ENCODE measurements at regions not wholly inside any gene's neighbourhood (a gene's known extent, or its start where the extent isn't known, plus 50 kb on each side); places are given as distances from the start of the nearest gene placed in this dataset.

GRCh38 chr5:154647114-154647760 is 107.9 kb upstream of the LARP1 start (continued):
- TF ChIP-seq ZNF839 (CRISPR knock-in tag; IDR thresholded peaks at IDR 0.05; ENCODE audit: borderline replicate concordance): 0 out of 2 replicates have a peak, but pooled peaks have one; percentile 52
- TF ChIP-seq EHMT2 (IDR thresholded peaks at IDR 0.05; ENCODE audit: borderline replicate concordance, low read depth, low read length): peak; percentile 30; the same call in 1 of the 2 replicates
- 0 out of 2 replicates have a peak, but pooled peaks have one; percentile 9 for TF ChIP-seq GABPA (IDR thresholded peaks at IDR 0.05; ENCODE audit: low read depth, low read length)
- peak; percentile 58; the same call in 1 of the 2 replicates for TF ChIP-seq GABPA (CRISPR knock-in tag; IDR thresholded peaks at IDR 0.05; ENCODE audit: low read depth)
- TF ChIP-seq ZNF317 (CRISPR knock-in tag; IDR thresholded peaks at IDR 0.05): peak; percentile 76
- TF ChIP-seq FOXM1 (CRISPR knock-in tag; IDR thresholded peaks at IDR 0.05): no peak
- peak; percentile 54; the same call in 1 of the 2 replicates for TF ChIP-seq ZBTB21 (CRISPR knock-in tag; IDR thresholded peaks at IDR 0.05)
- TF ChIP-seq DNMT1 (CRISPR knock-in tag; IDR thresholded peaks at IDR 0.05): no peak
- peak; percentile 21; the same call in 1 of the 2 replicates for TF ChIP-seq NCOA1 (CRISPR knock-in tag; IDR thresholded peaks at IDR 0.05)
- TF ChIP-seq MTA1 (CRISPR knock-in tag; IDR thresholded peaks at IDR 0.05; ENCODE audit: borderline replicate concordance): peak; percentile 82
- TF ChIP-seq ZNF710 (CRISPR knock-in tag; IDR thresholded peaks at IDR 0.05; ENCODE audit: borderline replicate concordance): peak; percentile 59
- peak; percentile 89; the same call in 1 of the 2 replicates for TF ChIP-seq BRCA1 (CRISPR knock-in tag; IDR thresholded peaks at IDR 0.05)
- peak; percentile 62; the same call in 1 of the 2 replicates for TF ChIP-seq TFDP1 (CRISPR knock-in tag; IDR thresholded peaks at IDR 0.05; ENCODE audit: borderline replicate concordance)
- TF ChIP-seq ARHGAP35 (CRISPR knock-in tag; IDR thresholded peaks at IDR 0.05; ENCODE audit: borderline replicate concordance): no peak
- no peak for TF ChIP-seq SNAPC2 (CRISPR knock-in tag; IDR thresholded peaks at IDR 0.05)
- TF ChIP-seq ZBTB38 (CRISPR knock-in tag; IDR thresholded peaks at IDR 0.05): peak; percentile 81; the same call in 1 of the 2 replicates
- peak; percentile 58 for TF ChIP-seq THAP11 (CRISPR knock-in tag; IDR thresholded peaks at IDR 0.05)
- TF ChIP-seq USF2 (IDR thresholded peaks at IDR 0.05; ENCODE audit: low read depth, low read length): peak; percentile 68
- TF ChIP-seq USF2 (CRISPR knock-in tag; IDR thresholded peaks at IDR 0.05; ENCODE audit: borderline replicate concordance): peak; percentile 91; the same call in 1 of the 2 replicates
- peak; percentile 16 for TF ChIP-seq DBP (CRISPR knock-in tag; IDR thresholded peaks at IDR 0.05; ENCODE audit: not compliant biosample characterization)
- no peak for TF ChIP-seq FOXA1 (IDR thresholded peaks at IDR 0.05)
- TF ChIP-seq FOXA1 (CRISPR knock-in tag; IDR thresholded peaks at IDR 0.05): 0 out of 2 replicates have a peak, but pooled peaks have one; percentile 4
- TF ChIP-seq ZNF816 (CRISPR knock-in tag; IDR thresholded peaks at IDR 0.05; ENCODE audit: borderline replicate concordance): 0 out of 2 replicates have a peak, but pooled peaks have one; percentile 75
